Activated B cell treated with CpG ODN at 0.5 μM for 24 hours (primary cell): ENCODE measurements at regions not wholly inside any gene's neighbourhood (a gene's known extent, or its start where the extent isn't known, plus 50 kb on each side); places are given as distances from the start of the nearest gene placed in this dataset.

ENCODE experiments used
- ATAC-seq: fragments of 200-7000 bp; cut with Tn5 transposase; one replicate; pipeline ENCODE4 v1.10.0; 2021; ENCODE audit warnings: low read depth, mild to moderate bottlenecking, moderate library complexity
- CTCF ChIA-PET: fragments of 350-600 bp; sonication (Branson Sonifier 250); formaldehyde crosslinking; loops from one replicate; lab custom pipeline; 2021; ENCODE audit warnings: antibody characterized with exemption; lab: Charles Lee
- POLR2A ChIA-PET: fragments of 350-600 bp; sonication (Branson Sonifier 250); formaldehyde crosslinking; loops from one replicate; lab custom pipeline; 2021; ENCODE audit warnings: antibody characterized with exemption; lab: Charles Lee
- DNase-seq: peaks from one replicate; pipeline ENCODE4 v3.0.0; 2022
- H3K27ac Mint-ChIP-seq: one replicate; pipeline ENCODE4 v1.8.0; 2020; ENCODE audit warnings: mixed read lengths
- H3K27me3 Mint-ChIP-seq: one replicate; pipeline ENCODE4 v1.8.0; 2021; ENCODE audit warnings: mixed read lengths
- H3K36me3 Mint-ChIP-seq: one replicate; pipeline ENCODE4 v1.8.0; 2021; ENCODE audit warnings: low read depth, mixed read lengths
- H3K4me1 Mint-ChIP-seq: one replicate; pipeline ENCODE4 v1.8.0; 2021; ENCODE audit warnings: mixed read lengths
- H3K4me3 Mint-ChIP-seq: one replicate; pipeline ENCODE4 v1.8.0; 2020; ENCODE audit warnings: mild to moderate bottlenecking, mixed read lengths
- H3K9me3 Mint-ChIP-seq: one replicate; pipeline ENCODE4 v1.8.0; 2020; ENCODE audit warnings: mixed read lengths
- intact Hi-C: fragments of 100-400 bp; cut with micrococcal nuclease; formaldehyde crosslinking; loops from one replicate; pipeline ENCODE4 v1.15.1; 2024
- TF ChIP-seq, protein P1 (sequence below): fragments of 200-600 bp; IDR thresholded peaks from one replicate; pipeline ENCODE4 v1.8.0; 2022; ENCODE audit warnings: antibody characterized with exemption, mild to moderate bottlenecking

DNA sequence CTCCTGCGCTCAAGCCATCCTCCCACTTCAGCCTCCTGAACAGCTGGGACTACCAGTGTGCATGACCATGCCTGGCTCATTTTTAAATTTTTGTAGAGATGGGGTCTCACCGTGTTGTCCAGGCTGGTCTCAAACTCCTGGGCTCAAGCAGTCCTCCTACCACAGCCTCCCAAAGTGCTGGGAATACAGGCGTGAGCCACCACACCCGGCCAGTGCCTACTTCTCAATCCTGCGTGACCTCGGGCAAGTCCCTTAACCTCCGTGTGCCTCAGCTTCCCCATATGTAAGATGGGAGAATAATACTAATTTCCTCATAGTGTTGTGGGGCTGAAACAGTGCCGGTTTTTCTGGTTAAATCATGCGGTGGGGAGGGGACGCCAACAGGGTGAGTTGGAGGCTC, 143.5 kb upstream of the CIBAR2 start:
- POLR2A ChIA-PET = no interaction called here
- DNase-seq = no peak
- TF ChIP-seq, protein P1, sequence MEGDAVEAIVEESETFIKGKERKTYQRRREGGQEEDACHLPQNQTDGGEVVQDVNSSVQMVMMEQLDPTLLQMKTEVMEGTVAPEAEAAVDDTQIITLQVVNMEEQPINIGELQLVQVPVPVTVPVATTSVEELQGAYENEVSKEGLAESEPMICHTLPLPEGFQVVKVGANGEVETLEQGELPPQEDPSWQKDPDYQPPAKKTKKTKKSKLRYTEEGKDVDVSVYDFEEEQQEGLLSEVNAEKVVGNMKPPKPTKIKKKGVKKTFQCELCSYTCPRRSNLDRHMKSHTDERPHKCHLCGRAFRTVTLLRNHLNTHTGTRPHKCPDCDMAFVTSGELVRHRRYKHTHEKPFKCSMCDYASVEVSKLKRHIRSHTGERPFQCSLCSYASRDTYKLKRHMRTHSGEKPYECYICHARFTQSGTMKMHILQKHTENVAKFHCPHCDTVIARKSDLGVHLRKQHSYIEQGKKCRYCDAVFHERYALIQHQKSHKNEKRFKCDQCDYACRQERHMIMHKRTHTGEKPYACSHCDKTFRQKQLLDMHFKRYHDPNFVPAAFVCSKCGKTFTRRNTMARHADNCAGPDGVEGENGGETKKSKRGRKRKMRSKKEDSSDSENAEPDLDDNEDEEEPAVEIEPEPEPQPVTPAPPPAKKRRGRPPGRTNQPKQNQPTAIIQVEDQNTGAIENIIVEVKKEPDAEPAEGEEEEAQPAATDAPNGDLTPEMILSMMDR = no peak
- CTCF ChIA-PET = no interaction called here
- ATAC-seq = no peak
- H3K27ac Mint-ChIP-seq = no peak overlapping the region
- no peaks in the 10 kb centered on the region for H3K36me3 Mint-ChIP-seq
- peaks cover 32% of the 10 kb centered on the region for H3K27me3 Mint-ChIP-seq
- intact Hi-C loops = no loop called here
- peaks cover 17% of the 10 kb centered on the region for H3K4me1 Mint-ChIP-seq
- H3K4me3 Mint-ChIP-seq = no peak overlapping the region
- no peaks in the 10 kb centered on the region for H3K9me3 Mint-ChIP-seq

- TF ChIP-seq, protein P1 = no peak
- H3K4me1 Mint-ChIP-seq = peaks cover 22% of the 10 kb centered on the region
- ATAC-seq (no peak), DNase-seq (no peak)
- no peaks in the 10 kb centered on the region for H3K36me3 Mint-ChIP-seq
- CTCF ChIA-PET = no interaction called here
- H3K4me3 Mint-ChIP-seq = no peak overlapping the region
- intact Hi-C loops = no loop called here
- H3K27me3 Mint-ChIP-seq = peaks cover 34% of the 10 kb centered on the region
- H3K9me3 Mint-ChIP-seq = no peaks in the 10 kb centered on the region
- POLR2A ChIA-PET = no interaction called here
- no peak overlapping the region for H3K27ac Mint-ChIP-seq
These were observed 144.0 kb upstream of the CIBAR2 start for GRCh38 chr16:85256190-85256739.

GRCh38 chr16:85257483-85257882, 145.2 kb upstream of the CIBAR2 start:
- Mint-ChIP-seq H3K27me3 (peaks cover 42% of the 10 kb centered on the region), H3K4me1 (peaks cover 34% of the 10 kb centered on the region), H3K4me3 (no peak overlapping the region), H3K27ac (no peak overlapping the region), H3K9me3 (no peaks in the 10 kb centered on the region), H3K36me3 (no peaks in the 10 kb centered on the region)
- intact Hi-C loops = no loop called here
- ChIA-PET CTCF (interaction anchor here (0.6 kb wide), 1 partner anchor 1210 kb away, joined by 4 read pairs; no protein-coding TSS in a partner anchor), POLR2A (no interaction called here)
- DNase-seq (no peak), ATAC-seq (no peak)
- TF ChIP-seq, protein P1 = no peak

DNA sequence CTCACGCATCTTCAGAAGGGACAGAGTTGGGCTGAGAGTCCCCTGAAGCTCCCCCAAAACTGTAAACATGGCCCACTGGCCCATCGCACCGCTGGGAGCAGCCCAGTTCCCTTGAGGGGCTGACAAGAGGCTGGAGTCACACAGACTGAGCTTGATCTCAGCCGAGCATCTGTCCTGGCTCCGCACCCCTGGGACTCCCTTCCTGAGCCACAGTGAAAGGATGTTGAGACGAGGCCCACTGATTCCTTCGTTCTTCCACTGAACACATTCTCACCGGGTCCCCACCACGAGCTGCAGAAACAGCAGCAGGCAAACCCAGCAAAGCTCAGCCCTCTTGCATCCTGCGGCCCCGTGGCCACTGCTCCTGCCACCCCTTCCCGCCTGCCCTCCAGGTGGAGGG, 145.9 kb upstream of the CIBAR2 start:
- Mint-ChIP-seq H3K27me3 (peaks cover 42% of the 10 kb centered on the region), H3K4me3 (no peak overlapping the region), H3K9me3 (no peaks in the 10 kb centered on the region), H3K4me1 (peaks cover 34% of the 10 kb centered on the region), H3K27ac (no peak overlapping the region), H3K36me3 (no peaks in the 10 kb centered on the region)
- ChIA-PET POLR2A (no interaction called here), CTCF (interaction anchor here (0.6 to 2.5 kb wide), 2 partner anchors 9 to 1209 kb away, joined by 4 to 5 read pairs; no protein-coding TSS in a partner anchor)
- TF ChIP-seq, protein P1 = no peak
- no peak for ATAC-seq
- intact Hi-C loops = no loop called here
- DNase-seq = no peak

DNA sequence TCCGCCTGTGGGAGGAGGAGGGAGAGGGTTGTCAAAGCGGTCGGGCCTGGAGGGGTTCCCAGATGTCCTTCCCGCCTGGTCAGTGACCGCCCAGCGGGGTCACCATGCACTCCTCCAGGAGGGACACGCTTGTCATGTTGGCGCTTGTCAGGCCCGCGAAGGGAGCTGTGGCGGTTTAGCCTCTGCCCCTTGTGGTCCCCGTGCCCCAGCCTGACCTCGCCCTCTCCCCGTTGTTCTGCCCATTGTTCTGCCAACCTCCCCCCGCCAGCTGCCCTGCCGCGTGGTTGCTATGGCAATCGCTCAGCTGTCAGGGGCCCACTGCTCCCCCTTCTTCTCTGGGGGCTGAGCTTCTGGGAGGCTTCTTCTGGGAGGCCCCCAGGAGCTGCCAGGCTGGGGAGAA, 146.4 kb upstream of the CIBAR2 start:
- intact Hi-C loops = no loop called here
- H3K27ac Mint-ChIP-seq = no peak overlapping the region
- H3K9me3 Mint-ChIP-seq = no peaks in the 10 kb centered on the region
- ATAC-seq = no peak
- no peaks in the 10 kb centered on the region for H3K36me3 Mint-ChIP-seq
- H3K4me1 Mint-ChIP-seq = peaks cover 34% of the 10 kb centered on the region
- H3K4me3 Mint-ChIP-seq = no peak overlapping the region
- DNase-seq = no peak
- ChIA-PET POLR2A (no interaction called here), CTCF (interaction anchor here (2.5 kb wide), 1 partner anchor 10 kb away, joined by 5 read pairs; no protein-coding TSS in a partner anchor)
- TF ChIP-seq, protein P1 = no peak
- peaks cover 42% of the 10 kb centered on the region for H3K27me3 Mint-ChIP-seq
